ENCODE measurements at regions not wholly inside any gene's neighbourhood (a gene's known extent, or its start where the extent isn't known, plus 50 kb on each side); places are given as distances from the start of the nearest gene placed in this dataset.

DNA sequence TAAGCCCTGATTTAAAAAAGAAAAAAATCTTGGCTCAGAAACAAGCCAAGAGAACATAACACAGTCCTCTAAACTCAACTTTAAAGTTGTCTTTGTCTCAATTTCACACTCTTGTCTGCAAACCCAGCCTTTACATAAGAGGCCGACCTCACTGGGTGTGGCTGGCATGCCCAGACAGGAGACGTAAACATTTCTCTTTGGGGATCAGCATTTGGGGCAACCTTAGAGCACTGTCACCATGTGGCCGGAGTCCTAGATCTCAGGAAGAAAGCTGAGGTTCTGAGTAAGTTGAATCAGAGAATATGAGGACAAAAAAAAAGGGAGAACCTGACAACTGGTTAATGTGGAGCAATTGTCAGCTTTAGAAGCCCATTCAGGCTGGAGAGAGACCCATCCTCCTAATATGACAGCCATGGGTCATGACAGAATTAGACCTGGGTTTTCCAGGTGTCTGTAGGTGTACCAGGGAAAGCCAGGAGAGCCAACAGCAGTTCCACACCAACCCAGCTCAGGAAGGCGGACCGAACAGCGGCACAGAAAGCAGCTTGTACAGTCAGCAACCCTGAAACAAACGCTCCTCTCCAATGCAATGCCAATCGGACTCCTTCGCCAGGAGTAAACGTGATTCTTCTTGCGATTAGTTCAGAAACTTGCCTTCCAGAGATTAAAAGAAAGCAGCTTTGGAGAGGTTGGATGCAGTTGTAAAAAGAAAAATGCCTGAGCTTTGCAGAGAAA lies 97.9 kb upstream of the MAP3K1 start:
- Histone ChIP-seq H3K4me1 (ENCODE audit: control insufficient read depth in 1 of 2, insufficient read depth in 2 of 2, low read length in 2 of 2) (no peaks in the 10 kb centered on the region), H3K4me3 (ENCODE audit: low read length in 2 of 2) (peak overlapping the region; percentile 6 to 32), H3K36me3 (ENCODE audit: control insufficient read depth in 1 of 2, insufficient read depth in 2 of 2, low read length in 1 of 2) (no peaks in the 10 kb centered on the region), H3K27ac (ENCODE audit: low read depth in 1 of 2, low read length in 2 of 2) (no peak overlapping the region), H3K27me3 (ENCODE audit: control insufficient read depth in 1 of 2, insufficient read depth in 2 of 2, low read length in 1 of 2) (no peaks in the 10 kb centered on the region), H3K9me3 (ENCODE audit: control insufficient read depth, low read length) (no peaks in the 10 kb centered on the region)
- intact Hi-C loops (cut with DNase I) = no loop called here
- no peak for DNase-seq
- 7 to 11% methylated on average over 11 of the region's 11 CpGs for WGBS, 2 donors
- no peak for ATAC-seq (ENCODE audit: low FRiP score)

DNA sequence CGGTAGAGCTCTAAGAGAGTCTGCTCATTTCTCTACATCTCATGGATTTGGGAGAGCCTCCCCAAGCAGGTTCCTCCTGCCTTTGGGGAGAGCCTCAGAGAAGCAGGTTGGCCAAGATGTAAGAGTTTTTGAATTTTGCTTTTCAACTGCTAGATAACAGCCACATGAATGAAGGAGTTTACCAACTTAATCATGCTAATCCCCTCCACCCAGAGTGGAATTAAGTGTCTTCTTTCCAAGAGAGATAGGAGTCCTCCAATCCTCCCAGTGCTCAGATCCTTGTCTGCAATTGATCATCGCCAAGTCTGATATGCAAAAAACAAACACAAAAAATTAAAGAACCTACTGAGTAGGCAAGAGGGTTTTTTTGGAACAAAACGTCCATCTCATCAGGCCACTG lies 99.4 kb upstream of the MAP3K1 start:
- intact Hi-C loops (cut with DNase I) = no loop called here
- Histone ChIP-seq H3K27me3 (ENCODE audit: control insufficient read depth in 1 of 2, insufficient read depth in 2 of 2, low read length in 1 of 2) (no peaks in the 10 kb centered on the region), H3K36me3 (ENCODE audit: control insufficient read depth in 1 of 2, insufficient read depth in 2 of 2, low read length in 1 of 2) (no peaks in the 10 kb centered on the region), H3K4me3 (ENCODE audit: low read length in 2 of 2) (no peak overlapping the region), H3K4me1 (ENCODE audit: control insufficient read depth in 1 of 2, insufficient read depth in 2 of 2, low read length in 2 of 2) (no peaks in the 10 kb centered on the region), H3K27ac (ENCODE audit: low read depth in 1 of 2, low read length in 2 of 2) (no peak overlapping the region), H3K9me3 (ENCODE audit: control insufficient read depth, low read length) (no peaks in the 10 kb centered on the region)
- WGBS, 2 donors = 94 to 95% methylated on average over 3 of the region's 3 CpGs
- no peak for DNase-seq
- ATAC-seq (ENCODE audit: low FRiP score) = no peak

DNA sequence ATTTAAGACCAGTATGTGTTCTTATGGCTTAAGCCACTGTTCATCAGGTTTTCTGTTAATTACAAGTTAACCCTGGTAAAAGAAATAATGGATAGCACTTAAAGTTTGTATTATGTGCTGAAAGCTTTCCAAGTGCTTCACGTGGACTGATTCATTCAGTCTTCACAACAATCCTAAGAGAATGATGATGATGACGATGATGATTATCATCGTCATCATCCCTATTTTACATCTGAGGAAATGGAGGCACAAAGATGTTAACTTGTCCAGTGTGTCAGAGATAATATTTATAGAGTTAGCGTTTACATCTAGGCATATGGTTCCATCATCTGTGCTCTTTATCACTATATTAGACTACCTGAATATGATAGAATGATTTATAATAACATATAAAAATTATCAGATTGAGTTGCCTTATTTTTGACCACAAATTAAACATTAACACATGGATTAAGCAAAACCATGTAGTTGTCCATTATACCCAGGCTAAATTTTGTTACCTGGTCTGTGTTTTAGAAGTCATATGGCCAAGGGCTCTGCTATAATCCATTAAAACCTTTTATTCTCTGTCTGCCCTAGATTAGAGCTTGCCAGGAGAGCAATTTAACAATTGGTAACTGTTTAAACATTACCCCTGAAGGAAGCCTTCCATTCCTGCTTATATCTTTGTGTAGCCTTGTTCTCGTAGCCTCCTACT lies 102.3 kb upstream of the MAP3K1 start:
- no peak for ATAC-seq (ENCODE audit: low FRiP score)
- intact Hi-C loops (cut with DNase I) = no loop called here
- WGBS, 2 donors = 78 to 86% methylated on average over 5 of the region's 5 CpGs
- Histone ChIP-seq H3K4me3 (ENCODE audit: low read length in 2 of 2) (no peak overlapping the region), H3K27ac (ENCODE audit: low read depth in 1 of 2, low read length in 2 of 2) (no peak overlapping the region), H3K9me3 (ENCODE audit: control insufficient read depth, low read length) (no peaks in the 10 kb centered on the region), H3K36me3 (ENCODE audit: control insufficient read depth in 1 of 2, insufficient read depth in 2 of 2, low read length in 1 of 2) (no peaks in the 10 kb centered on the region), H3K4me1 (ENCODE audit: control insufficient read depth in 1 of 2, insufficient read depth in 2 of 2, low read length in 2 of 2) (no peaks in the 10 kb centered on the region), H3K27me3 (ENCODE audit: control insufficient read depth in 1 of 2, insufficient read depth in 2 of 2, low read length in 1 of 2) (no peaks in the 10 kb centered on the region)
- DNase-seq = no peak

DNA sequence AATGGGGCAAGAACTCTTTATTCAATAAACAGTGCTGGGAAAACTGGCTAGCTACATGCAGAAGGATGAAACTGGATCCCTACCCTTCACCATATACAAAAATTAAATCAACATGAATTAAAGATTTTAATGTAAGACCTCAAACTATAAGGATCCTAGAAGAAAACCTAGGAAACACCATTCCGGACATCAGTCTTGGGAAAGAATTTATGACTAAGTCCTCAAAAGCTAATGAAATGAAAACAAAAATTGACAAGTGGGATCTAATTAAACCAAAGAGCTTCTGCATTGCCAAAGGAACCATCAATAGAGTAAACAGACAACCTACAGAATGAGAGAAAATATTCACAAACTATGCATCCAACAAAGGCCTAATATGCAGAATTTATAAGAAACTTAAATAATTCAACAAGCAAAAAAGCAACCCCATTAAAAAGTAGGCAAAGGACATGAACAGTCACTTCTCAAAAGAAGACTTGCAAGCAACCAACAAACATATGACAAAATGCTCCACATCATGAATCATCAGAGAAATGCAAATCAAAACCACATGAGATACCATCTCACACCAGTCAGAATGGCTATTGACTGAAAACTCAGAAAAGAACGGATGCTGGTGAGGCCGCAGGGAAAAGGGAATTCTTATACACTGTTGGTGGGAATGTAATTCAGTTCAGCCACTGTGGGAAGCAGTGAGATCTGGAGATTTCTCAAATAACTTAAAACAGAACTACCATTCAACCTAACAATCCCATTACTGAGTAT lies 104.3 kb upstream of the MAP3K1 start:
- no peak for ATAC-seq (ENCODE audit: low FRiP score)
- no peak for DNase-seq
- Histone ChIP-seq H3K27ac (ENCODE audit: low read depth in 1 of 2, low read length in 2 of 2) (no peak overlapping the region), H3K9me3 (ENCODE audit: control insufficient read depth, low read length) (no peaks in the 10 kb centered on the region), H3K4me1 (ENCODE audit: control insufficient read depth in 1 of 2, insufficient read depth in 2 of 2, low read length in 2 of 2) (no peaks in the 10 kb centered on the region), H3K36me3 (ENCODE audit: control insufficient read depth in 1 of 2, insufficient read depth in 2 of 2, low read length in 1 of 2) (no peaks in the 10 kb centered on the region), H3K4me3 (ENCODE audit: low read length in 2 of 2) (no peak overlapping the region), H3K27me3 (ENCODE audit: control insufficient read depth in 1 of 2, insufficient read depth in 2 of 2, low read length in 1 of 2) (no peaks in the 10 kb centered on the region)
- intact Hi-C loops (cut with DNase I) = no loop called here
- WGBS, 2 donors = 93 to 95% methylated on average over 3 of the region's 3 CpGs

DNA sequence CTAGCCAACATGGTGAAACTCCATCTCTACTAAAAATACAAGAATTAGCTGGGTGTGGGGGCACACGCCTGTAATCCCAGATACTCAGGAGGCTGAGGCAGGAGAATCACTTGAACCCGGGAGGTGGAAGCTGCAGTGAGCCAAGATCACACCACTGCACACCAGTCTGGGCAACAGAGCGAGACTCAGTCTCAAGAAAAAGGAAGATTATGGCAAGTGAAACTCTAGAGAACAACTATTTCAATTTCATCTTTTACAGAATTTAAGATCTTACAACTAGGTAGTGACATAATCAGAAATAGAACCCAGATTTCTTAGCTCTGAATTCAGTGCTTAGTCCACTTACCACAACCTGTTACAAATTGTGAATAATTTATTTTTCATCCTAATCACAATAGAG lies 108.8 kb upstream of the MAP3K1 start:
- intact Hi-C loops (cut with DNase I) = no loop called here
- Histone ChIP-seq H3K9me3 (ENCODE audit: control insufficient read depth, low read length) (no peaks in the 10 kb centered on the region), H3K27ac (ENCODE audit: low read depth in 1 of 2, low read length in 2 of 2) (no peak overlapping the region), H3K36me3 (ENCODE audit: control insufficient read depth in 1 of 2, insufficient read depth in 2 of 2, low read length in 1 of 2) (no peaks in the 10 kb centered on the region), H3K4me1 (ENCODE audit: control insufficient read depth in 1 of 2, insufficient read depth in 2 of 2, low read length in 2 of 2) (no peaks in the 10 kb centered on the region), H3K27me3 (ENCODE audit: control insufficient read depth in 1 of 2, insufficient read depth in 2 of 2, low read length in 1 of 2) (no peaks in the 10 kb centered on the region), H3K4me3 (ENCODE audit: low read length in 2 of 2) (no peak overlapping the region)
- no peak for ATAC-seq (ENCODE audit: low FRiP score)
- no peak for DNase-seq
- 96% methylated on average over 3 of the region's 3 CpGs for WGBS, 2 donors

DNA sequence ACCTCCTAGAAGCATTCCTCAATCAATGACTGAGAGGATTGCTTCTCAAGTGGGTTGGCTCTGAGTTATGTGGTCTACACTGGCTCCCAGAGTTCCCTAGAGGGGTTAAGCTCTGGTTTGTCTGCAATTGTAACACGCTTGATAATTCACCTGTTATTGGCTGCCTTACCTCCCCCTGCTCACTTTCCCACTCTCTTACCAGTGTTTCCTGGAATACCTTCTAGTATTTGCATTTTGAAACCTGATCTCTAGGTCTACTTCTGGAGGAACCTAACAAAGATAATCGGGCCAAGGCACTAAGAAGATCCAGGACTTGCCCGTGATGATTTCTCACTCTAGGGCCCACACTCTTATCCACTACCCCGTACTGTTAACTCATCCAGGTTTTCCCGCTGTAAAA lies 110.1 kb upstream of the MAP3K1 start:
- DNase-seq = no peak
- no peaks in the 10 kb centered on the region for H3K27me3 ChIP-seq (ENCODE audit: control insufficient read depth in 1 of 2, insufficient read depth in 2 of 2, low read length in 1 of 2)
- no peak for ATAC-seq (ENCODE audit: low FRiP score)
- no peaks in the 10 kb centered on the region for H3K9me3 ChIP-seq (ENCODE audit: control insufficient read depth, low read length)
- intact Hi-C loops (cut with DNase I) = no loop called here
- H3K4me3 ChIP-seq (ENCODE audit: low read length in 2 of 2) = no peak overlapping the region
- 67 to 81% methylated on average over 5 of the region's 5 CpGs for WGBS, 2 donors
- no peak overlapping the region for H3K27ac ChIP-seq (ENCODE audit: low read depth in 1 of 2, low read length in 2 of 2)
- no peaks in the 10 kb centered on the region for H3K4me1 ChIP-seq (ENCODE audit: control insufficient read depth in 1 of 2, insufficient read depth in 2 of 2, low read length in 2 of 2)
- H3K36me3 ChIP-seq (ENCODE audit: control insufficient read depth in 1 of 2, insufficient read depth in 2 of 2, low read length in 1 of 2) = no peaks in the 10 kb centered on the region

DNA sequence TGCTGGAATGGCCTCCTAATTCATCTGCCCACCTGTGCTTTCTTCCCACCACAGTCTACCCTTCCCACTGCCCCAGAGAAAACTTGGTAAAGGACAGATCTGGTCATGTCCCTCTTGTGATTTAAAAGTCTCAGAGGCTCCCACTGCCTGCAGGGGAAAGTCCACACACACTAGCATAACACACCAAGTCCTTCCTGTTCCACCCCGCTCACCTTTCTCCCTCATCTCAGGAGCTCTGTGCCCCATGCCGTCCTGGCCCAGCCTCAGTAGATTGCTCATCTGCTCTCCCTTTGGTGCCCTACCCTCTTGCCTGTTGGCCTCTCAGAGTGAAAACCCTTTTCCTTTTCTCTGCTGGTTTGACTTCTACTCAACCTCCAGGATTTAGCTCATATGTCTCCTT lies 111.4 kb upstream of the MAP3K1 start:
- no peaks in the 10 kb centered on the region for H3K4me1 ChIP-seq (ENCODE audit: control insufficient read depth in 1 of 2, insufficient read depth in 2 of 2, low read length in 2 of 2)
- intact Hi-C loops (cut with DNase I) = no loop called here
- DNase-seq = no peak
- H3K4me3 ChIP-seq (ENCODE audit: low read length in 2 of 2) = no peak overlapping the region
- no peak overlapping the region for H3K27ac ChIP-seq (ENCODE audit: low read depth in 1 of 2, low read length in 2 of 2)
- WGBS, 2 donors = 99 to 100% methylated on average over 2 of the region's 2 CpGs
- H3K27me3 ChIP-seq (ENCODE audit: control insufficient read depth in 1 of 2, insufficient read depth in 2 of 2, low read length in 1 of 2) = no peaks in the 10 kb centered on the region
- ATAC-seq (ENCODE audit: low FRiP score) = no peak
- no peaks in the 10 kb centered on the region for H3K36me3 ChIP-seq (ENCODE audit: control insufficient read depth in 1 of 2, insufficient read depth in 2 of 2, low read length in 1 of 2)
- no peaks in the 10 kb centered on the region for H3K9me3 ChIP-seq (ENCODE audit: control insufficient read depth, low read length)

DNA sequence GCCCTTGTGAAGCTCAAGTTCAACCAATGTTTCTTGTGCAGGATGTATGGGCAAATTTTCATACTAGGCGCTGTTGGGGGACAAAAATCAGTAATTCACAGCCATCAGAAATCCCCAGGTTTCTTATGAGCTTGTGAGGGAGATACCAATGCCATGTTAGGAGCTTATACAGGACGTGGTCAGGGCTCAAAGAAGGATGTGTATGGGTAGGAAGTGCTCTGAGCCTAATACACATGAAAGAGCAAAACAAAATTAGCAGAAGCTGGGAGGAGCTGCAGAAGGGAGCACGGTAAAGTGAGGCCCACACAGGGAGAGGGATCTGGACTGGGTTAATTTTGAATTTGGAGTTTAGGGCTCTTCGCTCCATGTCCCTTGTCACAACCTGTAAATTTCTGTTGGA lies 114.6 kb upstream of the MAP3K1 start:
- no peak for ATAC-seq (ENCODE audit: low FRiP score)
- Histone ChIP-seq H3K27ac (ENCODE audit: low read depth in 1 of 2, low read length in 2 of 2) (no peak overlapping the region), H3K4me3 (ENCODE audit: low read length in 2 of 2) (no peak overlapping the region), H3K27me3 (ENCODE audit: control insufficient read depth in 1 of 2, insufficient read depth in 2 of 2, low read length in 1 of 2) (no peaks in the 10 kb centered on the region), H3K4me1 (ENCODE audit: control insufficient read depth in 1 of 2, insufficient read depth in 2 of 2, low read length in 2 of 2) (no peaks in the 10 kb centered on the region), H3K9me3 (ENCODE audit: control insufficient read depth, low read length) (no peaks in the 10 kb centered on the region), H3K36me3 (ENCODE audit: control insufficient read depth in 1 of 2, insufficient read depth in 2 of 2, low read length in 1 of 2) (no peaks in the 10 kb centered on the region)
- no peak for DNase-seq
- 91 to 93% methylated on average over 4 of the region's 4 CpGs for WGBS, 2 donors
- intact Hi-C loops (cut with DNase I) = no loop called here
